Fibroblast of lung (primary cell): ENCODE measurements at regions not wholly inside any gene's neighbourhood (a gene's known extent, or its start where the extent isn't known, plus 50 kb on each side); places are given as distances from the start of the nearest gene placed in this dataset.

Experiments
- DNase-seq, 2 donors: peaks; one replicate each; pipeline versions ENCODE4 v3.0.0 to v3.0.0-alpha.2; 2010; ENCODE audit warnings: low read depth in 2 of 2
- H2AFZ ChIP-seq: 2 replicates; pipeline ENCODE4 v1.5.1; 2012; ENCODE audit warnings: low read length, control low read depth, inconsistent platforms
- H3K27ac ChIP-seq: 2 replicates; pipeline ENCODE4 v1.5.1; 2011; ENCODE audit warnings: low read length, control low read depth; ENCODE audit not compliant: insufficient read depth
- H3K27me3 ChIP-seq: 2 replicates; pipeline ENCODE4 v1.5.1; 2011; ENCODE audit warnings: mild to moderate bottlenecking, low read length; ENCODE audit not compliant: control insufficient read depth, insufficient read depth
- H3K36me3 ChIP-seq: 2 replicates; pipeline ENCODE4 v1.5.1; 2011; ENCODE audit warnings: low read length; ENCODE audit not compliant: control insufficient read depth, insufficient read depth
- H3K4me1 ChIP-seq: 2 replicates; pipeline ENCODE4 v1.5.1; 2011; ENCODE audit warnings: low read length; ENCODE audit not compliant: control insufficient read depth, insufficient read depth; ENCODE audit errors: extremely low read depth
- H3K4me2 ChIP-seq: 2 replicates; pipeline ENCODE4 v1.5.1; 2011; ENCODE audit warnings: low read length, control low read depth; ENCODE audit not compliant: insufficient read depth; ENCODE audit errors: extremely low read depth
- H3K4me3 ChIP-seq, 4 experiments: fragments of 200-600 bp in 1 of 4; sonication (generic) in 1 of 4; replicated peaks in 1 of 4; 2 replicates each; pipeline ENCODE4 v1.5.1; 2011 to 2016; ENCODE audit warnings: low read length in 4 of 4, low read depth in 3 of 4, mild to moderate bottlenecking in 3 of 4, control low read depth in 2 of 4, inconsistent platforms in 1 of 4, mixed read lengths in 1 of 4; ENCODE audit not compliant: insufficient read depth in 1 of 4; ENCODE audit errors: control extremely low read depth in 1 of 4
- H3K79me2 ChIP-seq: 2 replicates; pipeline ENCODE4 v1.5.1; 2012; ENCODE audit warnings: mild to moderate bottlenecking, low read length, inconsistent platforms; ENCODE audit not compliant: control insufficient read depth, insufficient read depth
- H3K9ac ChIP-seq: 2 replicates; pipeline ENCODE4 v1.5.1; 2011; ENCODE audit warnings: mild to moderate bottlenecking, low read length, control low read depth; ENCODE audit not compliant: insufficient read depth
- H3K9me3 ChIP-seq: 2 replicates; pipeline ENCODE4 v1.5.1; 2012; ENCODE audit warnings: low read depth, low read length; ENCODE audit not compliant: control insufficient read depth, insufficient read depth
- H4K20me1 ChIP-seq: 2 replicates; pipeline ENCODE4 v1.5.1; 2011; ENCODE audit warnings: low read length; ENCODE audit not compliant: control insufficient read depth, insufficient read depth; ENCODE audit errors: extremely low read depth
- CTCF ChIP-seq, 2 donors: IDR thresholded peaks in 1 of 2; conservative IDR thresholded peaks in 1 of 2; 1 replicate in 1 of 2; 2 replicates in 1 of 2; pipeline ENCODE4 v1.5.1; 2011 to 2012; ENCODE audit warnings: low read length in 2 of 2, control low read depth in 1 of 2, inconsistent platforms in 1 of 2, low read depth in 1 of 2, mild to moderate bottlenecking in 1 of 2
- EZH2 ChIP-seq: IDR thresholded peaks from 2 replicates; pipeline ENCODE4 v1.5.1; 2012; ENCODE audit warnings: low read length, control low read depth, mild to moderate bottlenecking; ENCODE audit errors: missing control alignments

GRCh38 chr6:8814440-8815000 is 379.2 kb upstream of the SLC35B3 start:
- Histone ChIP-seq H3K4me2 (no peak overlapping the region), H3K4me3 (no peak overlapping the region), H3K27me3 (no peaks in the 10 kb centered on the region), H3K36me3 (no peaks in the 10 kb centered on the region), H4K20me1 (no peaks in the 10 kb centered on the region), H3K9ac (no peak overlapping the region), H3K4me1 (no peaks in the 10 kb centered on the region), H3K27ac (no peak overlapping the region), H3K9me3 (no peaks in the 10 kb centered on the region), H3K79me2 (no peaks in the 10 kb centered on the region), H2AFZ (no peak overlapping the region)
- DNase-seq, result no peak
- TF ChIP-seq CTCF (conservative IDR thresholded peaks at IDR 0.05 in 1 of 2, IDR thresholded peaks at IDR 0.05 in 1 of 2; ENCODE audit: low read depth in 1 of 2, low read length in 2 of 2) (no peak), EZH2 (no peak)

GRCh38 chr6:8810325-8810724 is 375.0 kb upstream of the SLC35B3 start:
- Histone ChIP-seq H3K27me3 (no peaks in the 10 kb centered on the region), H2AFZ (no peak overlapping the region), H3K9ac (no peak overlapping the region), H3K9me3 (no peaks in the 10 kb centered on the region), H4K20me1 (no peaks in the 10 kb centered on the region), H3K4me2 (no peak overlapping the region), H3K79me2 (no peaks in the 10 kb centered on the region), H3K4me3 (no peak overlapping the region), H3K4me1 (no peaks in the 10 kb centered on the region), H3K36me3 (no peaks in the 10 kb centered on the region), H3K27ac (no peak overlapping the region)
- TF ChIP-seq CTCF (conservative IDR thresholded peaks at IDR 0.05 in 1 of 2, IDR thresholded peaks at IDR 0.05 in 1 of 2; ENCODE audit: low read depth in 1 of 2, low read length in 2 of 2) (no peak), EZH2 (no peak)
- no peak for DNase-seq

GRCh38 chr6:8809662-8810061 is 374.3 kb upstream of the SLC35B3 start:
- Histone ChIP-seq H3K9ac (no peak overlapping the region), H4K20me1 (no peaks in the 10 kb centered on the region), H3K9me3 (no peaks in the 10 kb centered on the region), H3K27ac (no peak overlapping the region), H3K4me1 (no peaks in the 10 kb centered on the region), H3K4me3 (no peak overlapping the region), H3K36me3 (no peaks in the 10 kb centered on the region), H2AFZ (no peak overlapping the region), H3K79me2 (no peaks in the 10 kb centered on the region), H3K27me3 (no peaks in the 10 kb centered on the region), H3K4me2 (no peak overlapping the region)
- no peak for TF ChIP-seq CTCF (conservative IDR thresholded peaks at IDR 0.05 in 1 of 2, IDR thresholded peaks at IDR 0.05 in 1 of 2; ENCODE audit: low read depth in 1 of 2, low read length in 2 of 2)
- no peak for TF ChIP-seq EZH2
- DNase-seq, result no peak
